Upper lobe of left lung (tissue), 4 donors: ENCODE measurements at regions not wholly inside any gene's neighbourhood (a gene's known extent, or its start where the extent isn't known, plus 50 kb on each side); places are given as distances from the start of the nearest gene placed in this dataset.

Experiments
- CTCF ChIP-seq, 6 experiments: fragments of 450-650 bp in 4 of 6; fragments of 200-600 bp in 2 of 6; sonication (generic) in 2 of 6; IDR thresholded peaks; one replicate each; pipeline ENCODE4 v1.5.1; 2016 to 2019; ENCODE audit warnings: antibody characterized with exemption in 6 of 6
- POLR2A ChIP-seq, 4 donors: fragments of 450-650 bp; IDR thresholded peaks; one replicate each; pipeline ENCODE4 v1.5.1; 2016 to 2017; ENCODE audit warnings: antibody characterized with exemption in 4 of 4, mild to moderate bottlenecking in 2 of 4

DNA sequence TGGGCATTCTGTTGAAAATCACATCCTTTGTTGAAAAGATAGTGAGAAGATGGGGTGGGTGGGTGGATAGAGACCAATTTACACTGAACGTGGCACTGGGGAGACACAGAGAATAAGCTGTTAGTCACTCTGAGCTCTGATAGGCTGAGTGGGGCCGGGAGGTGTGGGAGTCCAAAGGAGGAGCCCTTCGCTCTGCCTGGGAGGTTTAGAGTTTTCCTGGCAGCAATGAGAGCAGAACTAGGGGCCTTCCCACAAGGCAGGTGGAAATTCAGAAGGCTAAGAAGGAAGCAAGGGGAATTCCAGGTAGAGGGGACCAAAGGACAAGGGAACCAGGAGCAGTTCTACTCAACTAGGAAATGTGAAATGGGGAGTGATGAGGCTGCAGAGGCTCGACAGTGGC lies 272.7 kb downstream of the RPLP1 start:
- TF ChIP-seq POLR2A (IDR thresholded peaks at IDR 0.05) = no peak
- TF ChIP-seq CTCF (IDR thresholded peaks at IDR 0.05) = no peak
